A673 (cell line): ENCODE measurements at regions not wholly inside any gene's neighbourhood (a gene's known extent, or its start where the extent isn't known, plus 50 kb on each side); places are given as distances from the start of the nearest gene placed in this dataset.

Experiments used
- BruUV-seq: library from RNA; stranded (reverse); fragments of 400-500 nt; replicated peaks from 2 replicates; lab custom pipeline; 2021; lab: Mats Ljungman, UMichigan
- CTCF ChIA-PET: fragments of 300-600 bp; sonication (Branson Sonifier 250); formaldehyde crosslinking; loops from one replicate; lab custom pipeline; 2022; ENCODE audit warnings: antibody characterized with exemption; lab: Charles Lee
- POLR2A ChIA-PET: fragments of 300-600 bp; sonication (Branson Sonifier 250); formaldehyde crosslinking; loops from one replicate; lab custom pipeline; 2022; ENCODE audit warnings: antibody characterized with exemption; ENCODE audit not compliant: low non-redundant PET; lab: Charles Lee
- DNase-seq: peaks from one replicate; pipeline ENCODE4 v3.0.0-alpha.2; 2015; ENCODE audit warnings: low spot score
- H3K27ac ChIP-seq: fragments of 200-600 bp; sonication (generic); 2 replicates; pipeline ENCODE4 v1.5.1; 2016; ENCODE audit warnings: mixed run types, low read depth, mild to moderate bottlenecking, mixed read lengths, antibody characterized with exemption, low read length; ENCODE audit not compliant: poor library complexity, severe bottlenecking
- H3K27me3 ChIP-seq: fragments of 200-600 bp; sonication (generic); replicated peaks from 2 replicates; pipeline ENCODE4 v1.6.1; 2017; ENCODE audit warnings: mixed run types, low read depth, mild to moderate bottlenecking, mixed read lengths, antibody characterized with exemption, low read length; ENCODE audit not compliant: insufficient read depth, poor library complexity
- H3K36me3 ChIP-seq: fragments of 200-600 bp; sonication (generic); 2 replicates; pipeline ENCODE4 v1.6.1; 2016; ENCODE audit warnings: mixed run types, mild to moderate bottlenecking, mixed read lengths, antibody characterized with exemption, low read length; ENCODE audit not compliant: insufficient read depth, poor library complexity, severe bottlenecking
- H3K4me1 ChIP-seq: fragments of 200-600 bp; sonication (generic); 2 replicates; pipeline ENCODE4 v1.6.1; 2017; ENCODE audit warnings: mixed run types, mild to moderate bottlenecking, mixed read lengths, antibody characterized with exemption, low read length; ENCODE audit not compliant: insufficient read depth, poor library complexity, severe bottlenecking
- H3K4me3 ChIP-seq: fragments of 200-600 bp; sonication (generic); 2 replicates; pipeline ENCODE4 v1.5.1; 2016; ENCODE audit warnings: low read depth, mixed run types, mild to moderate bottlenecking, mixed read lengths, low read length; ENCODE audit not compliant: poor library complexity, severe bottlenecking
- H3K9me3 ChIP-seq: fragments of 200-600 bp; sonication (generic); 2 replicates; pipeline ENCODE4 v1.6.1; 2016; ENCODE audit warnings: mixed run types, low read depth, mild to moderate bottlenecking, mixed read lengths, antibody characterized with exemption, low read length; ENCODE audit not compliant: poor library complexity, severe bottlenecking
- CTCF ChIP-seq: fragments of 300-800, 200-600 bp; sonication (generic); conservative IDR thresholded peaks from 2 replicates; pipeline ENCODE4 v1.5.1; 2017; ENCODE audit warnings: low read depth, mild to moderate bottlenecking, antibody characterized with exemption, low read length, moderate library complexity, mixed read lengths
- EZH2 ChIP-seq: fragments of 200-600 bp; sonication (generic); IDR thresholded peaks from 2 replicates; pipeline ENCODE4 v1.6.1; 2017; ENCODE audit warnings: borderline replicate concordance, low read depth, mild to moderate bottlenecking, mixed read lengths, antibody characterized with exemption, low read length; ENCODE audit not compliant: poor library complexity, severe bottlenecking
- intact Hi-C: fragments of 100-400 bp; cut with micrococcal nuclease; formaldehyde crosslinking; loops from one replicate; pipeline ENCODE4 v1.10.0; 2022; ENCODE audit not compliant: unreplicated experiment

- H3K27me3 ChIP-seq, result no peaks in the 10 kb centered on the region
- POLR2A ChIA-PET, result no interaction called here
- BruUV-seq, result no TSS peak
- no peaks in the 10 kb centered on the region for H3K9me3 ChIP-seq
- no peaks in the 10 kb centered on the region for H3K4me1 ChIP-seq
- H3K27ac ChIP-seq, result no peak overlapping the region
- no peak overlapping the region for H3K4me3 ChIP-seq
- no peaks in the 10 kb centered on the region for H3K36me3 ChIP-seq
- TF ChIP-seq EZH2 (no peak), CTCF (no peak)
- CTCF ChIA-PET, result no interaction called here
- DNase-seq, result peak; percentile 32
- intact Hi-C loops, result no loop called here
Observed at GRCh38 chr18:55706898-55707297, 118.9 kb upstream of the TCF4 start.

GRCh38 chr18:55699233-55699765 is 111.3 kb upstream of the TCF4 start:
- H3K27ac ChIP-seq, result no peak overlapping the region
- POLR2A ChIA-PET, result no interaction called here
- CTCF ChIA-PET, result no interaction called here

GRCh38 chr18:55696811-55697210 is 108.8 kb upstream of the TCF4 start:
- CTCF ChIA-PET, result no interaction called here
- TF ChIP-seq CTCF, result no peak
- TF ChIP-seq EZH2, result no peak

More at GRCh38 chr18:55699233-55699765, 111.3 kb upstream of the TCF4 start:
- no peaks in the 10 kb centered on the region for H3K27me3 ChIP-seq
- H3K4me3 ChIP-seq, result peak overlapping the region; percentile 13
- intact Hi-C loops, result no loop called here
- H3K9me3 ChIP-seq, result no peaks in the 10 kb centered on the region
- TF ChIP-seq CTCF (no peak), EZH2 (no peak)
- peak; percentile 55 for DNase-seq
- H3K4me1 ChIP-seq, result peaks cover 19% of the 10 kb centered on the region
- BruUV-seq, result no TSS peak
- H3K36me3 ChIP-seq, result no peaks in the 10 kb centered on the region

More at GRCh38 chr18:55696811-55697210, 108.8 kb upstream of the TCF4 start:
- no peaks in the 10 kb centered on the region for H3K27me3 ChIP-seq
- DNase-seq, result no peak
- H3K9me3 ChIP-seq, result no peaks in the 10 kb centered on the region
- no peaks in the 10 kb centered on the region for H3K36me3 ChIP-seq
- H3K4me1 ChIP-seq, result peaks cover 19% of the 10 kb centered on the region
- BruUV-seq, result no TSS peak
- H3K27ac ChIP-seq, result no peak overlapping the region
- no peak overlapping the region for H3K4me3 ChIP-seq
- POLR2A ChIA-PET, result no interaction called here
- intact Hi-C loops, result no loop called here
